ENCODE measurements at regions not wholly inside any gene's neighbourhood (a gene's known extent, or its start where the extent isn't known, plus 50 kb on each side); places are given as distances from the start of the nearest gene placed in this dataset.
"Not testable (repeated sequence)": the region's sequence is repeated elsewhere in the genome, so short reads cannot be mapped to it uniquely, and the experiment has no call there.

DNA sequence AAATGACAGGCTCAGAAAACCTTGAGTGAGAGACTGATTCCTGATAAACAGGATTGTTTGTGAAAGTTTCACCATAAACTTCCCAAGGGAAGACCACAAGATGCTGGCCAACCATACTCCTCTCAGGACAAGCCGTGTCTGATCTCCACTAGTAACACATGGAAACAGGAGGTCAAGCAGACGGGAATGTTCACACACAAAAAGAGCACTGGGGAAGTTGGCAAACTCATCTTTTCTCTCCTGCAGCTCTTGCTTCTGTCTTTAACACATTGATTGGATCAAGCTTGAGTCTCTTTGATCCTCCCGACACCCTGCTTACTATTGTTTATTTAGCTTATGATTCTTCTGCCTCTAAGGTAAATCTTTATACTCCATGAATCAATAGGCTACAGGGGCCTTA, 713.5 kb downstream of the PDCD6IP start:
- Histone ChIP-seq H4K91ac (ENCODE audit: low read depth, low read length) (no peak overlapping the region), H3K23ac (ENCODE audit: low read length) (no peak overlapping the region), H2AK5ac (ENCODE audit: low read length) (no peak overlapping the region), H4K8ac (ENCODE audit: low read depth, low read length) (no peak overlapping the region), H3K4me1 (ENCODE audit: control insufficient read depth in 1 of 2, insufficient read depth in 2 of 2, low read length in 2 of 2) (no peaks in the 10 kb centered on the region), H3K18ac (ENCODE audit: low read length) (no peak overlapping the region), H3K27me3 (ENCODE audit: insufficient read depth, low read length) (no peaks in the 10 kb centered on the region), H2BK5ac (ENCODE audit: low read depth, low read length, poor library complexity) (no peak overlapping the region), H3K9me3 (ENCODE audit: insufficient read depth, low read depth, low read length) (no peaks in the 10 kb centered on the region), H3K36me3 (ENCODE audit: control insufficient read depth in 1 of 2, insufficient read depth in 2 of 2, low read length in 2 of 2) (no peaks in the 10 kb centered on the region), H2BK12ac (ENCODE audit: low read length) (no peak overlapping the region), H4K12ac (ENCODE audit: low read depth, low read length) (no peak overlapping the region), H3K27ac (ENCODE audit: low read depth, low read length) (no peak overlapping the region), H2BK120ac (ENCODE audit: insufficient read depth, low read length, poor library complexity) (no peak overlapping the region), H2AFZ (ENCODE audit: insufficient read depth, low read length, poor library complexity) (no peak overlapping the region), H3K9ac (ENCODE audit: low read length) (no peak overlapping the region), H3K79me1 (ENCODE audit: low read length) (no peaks in the 10 kb centered on the region), H3K14ac (ENCODE audit: low read length) (no peak overlapping the region), H3K79me2 (ENCODE audit: control insufficient read depth, insufficient read depth, low read length, poor library complexity) (no peaks in the 10 kb centered on the region), H3K4ac (ENCODE audit: low read depth, low read length) (no peak overlapping the region), H3K4me3 (ENCODE audit: low read depth, low read length) (no peak overlapping the region), H3K4me2 (ENCODE audit: low read length) (no peak overlapping the region)
- no CpG with 5 or more reads among the region's 3 CpGs for WGBS (ENCODE audit: extremely low coverage, insufficient coverage, insufficient read length)
- no peak for DNase-seq

- H3K36me3 ChIP-seq (ENCODE audit: control insufficient read depth in 1 of 2, insufficient read depth in 2 of 2, low read length in 2 of 2); H2BK120ac ChIP-seq (ENCODE audit: insufficient read depth, low read length, poor library complexity); DNase-seq; H2AFZ ChIP-seq (ENCODE audit: insufficient read depth, low read length, poor library complexity); H3K79me2 ChIP-seq (ENCODE audit: control insufficient read depth, insufficient read depth, low read length, poor library complexity); H3K4me3 ChIP-seq (ENCODE audit: low read depth, low read length); H2BK5ac ChIP-seq (ENCODE audit: low read depth, low read length, poor library complexity); H3K4me2 ChIP-seq (ENCODE audit: low read length); H3K23ac ChIP-seq (ENCODE audit: low read length); H3K4ac ChIP-seq (ENCODE audit: low read depth, low read length); H4K91ac ChIP-seq (ENCODE audit: low read depth, low read length); H4K8ac ChIP-seq (ENCODE audit: low read depth, low read length); H3K27me3 ChIP-seq (ENCODE audit: insufficient read depth, low read length); H4K12ac ChIP-seq (ENCODE audit: low read depth, low read length); H3K14ac ChIP-seq (ENCODE audit: low read length); H2BK12ac ChIP-seq (ENCODE audit: low read length); H3K79me1 ChIP-seq (ENCODE audit: low read length); H3K9ac ChIP-seq (ENCODE audit: low read length); H3K4me1 ChIP-seq (ENCODE audit: control insufficient read depth in 1 of 2, insufficient read depth in 2 of 2, low read length in 2 of 2); H3K9me3 ChIP-seq (ENCODE audit: insufficient read depth, low read depth, low read length); H3K18ac ChIP-seq (ENCODE audit: low read length); H2AK5ac ChIP-seq (ENCODE audit: low read length); H3K27ac ChIP-seq (ENCODE audit: low read depth, low read length): not testable (repeated sequence)
- no CpG with 5 or more reads among the region's 2 CpGs for WGBS (ENCODE audit: extremely low coverage, insufficient coverage, insufficient read length)
Measured at GRCh38 chr3:34519008-34519407, 720.6 kb downstream of the PDCD6IP start.

GRCh38 chr3:34531156-34531555, 732.7 kb downstream of the PDCD6IP start:
- Histone ChIP-seq H4K12ac (ENCODE audit: low read depth, low read length) (no peak overlapping the region), H3K27ac (ENCODE audit: low read depth, low read length) (no peak overlapping the region), H4K8ac (ENCODE audit: low read depth, low read length) (no peak overlapping the region), H3K4me3 (ENCODE audit: low read depth, low read length) (no peak overlapping the region), H3K36me3 (ENCODE audit: control insufficient read depth in 1 of 2, insufficient read depth in 2 of 2, low read length in 2 of 2) (no peaks in the 10 kb centered on the region), H2BK120ac (ENCODE audit: insufficient read depth, low read length, poor library complexity) (no peak overlapping the region), H2AK5ac (ENCODE audit: low read length) (no peak overlapping the region), H3K4me2 (ENCODE audit: low read length) (no peak overlapping the region), H3K79me2 (ENCODE audit: control insufficient read depth, insufficient read depth, low read length, poor library complexity) (no peaks in the 10 kb centered on the region), H3K4me1 (ENCODE audit: control insufficient read depth in 1 of 2, insufficient read depth in 2 of 2, low read length in 2 of 2) (no peaks in the 10 kb centered on the region), H2AFZ (ENCODE audit: insufficient read depth, low read length, poor library complexity) (no peak overlapping the region), H3K9me3 (ENCODE audit: insufficient read depth, low read depth, low read length) (no peaks in the 10 kb centered on the region), H3K9ac (ENCODE audit: low read length) (no peak overlapping the region), H3K4ac (ENCODE audit: low read depth, low read length) (no peak overlapping the region), H2BK12ac (ENCODE audit: low read length) (no peak overlapping the region), H3K14ac (ENCODE audit: low read length) (no peak overlapping the region), H2BK5ac (ENCODE audit: low read depth, low read length, poor library complexity) (no peak overlapping the region), H3K27me3 (ENCODE audit: insufficient read depth, low read length) (no peaks in the 10 kb centered on the region), H4K91ac (ENCODE audit: low read depth, low read length) (no peak overlapping the region), H3K23ac (ENCODE audit: low read length) (no peak overlapping the region), H3K79me1 (ENCODE audit: low read length) (no peaks in the 10 kb centered on the region), H3K18ac (ENCODE audit: low read length) (no peak overlapping the region)
- DNase-seq = no peak
- no CpG with 5 or more reads among the region's 5 CpGs for WGBS (ENCODE audit: extremely low coverage, insufficient coverage, insufficient read length)

DNA sequence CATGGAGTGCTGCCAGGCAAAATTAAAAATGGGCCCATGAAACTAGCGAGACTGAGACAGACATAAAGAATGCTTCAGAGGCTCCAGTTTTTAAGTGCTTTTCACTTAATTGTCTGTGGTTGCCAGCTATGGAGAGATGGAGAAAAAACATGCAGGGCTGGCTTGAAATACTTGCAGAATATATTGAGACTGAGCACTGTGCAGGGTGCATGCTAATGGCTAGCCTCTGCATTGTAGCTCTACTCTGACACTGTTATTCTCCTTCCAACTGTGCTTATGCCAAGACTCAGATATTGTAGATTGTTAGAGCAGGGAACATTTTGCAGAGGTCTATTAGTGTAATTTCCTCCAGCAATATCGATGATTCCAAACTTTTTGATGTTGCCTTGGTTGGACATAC, 735.0 kb downstream of the PDCD6IP start:
- Histone ChIP-seq H2AFZ (ENCODE audit: insufficient read depth, low read length, poor library complexity) (no peak overlapping the region), H3K79me1 (ENCODE audit: low read length) (no peaks in the 10 kb centered on the region)

More for the DNA sequence above, 735.0 kb downstream of the PDCD6IP start:
- no peak overlapping the region for H2AK5ac ChIP-seq (ENCODE audit: low read length)
- no peak overlapping the region for H3K4me2 ChIP-seq (ENCODE audit: low read length)
- no peak for DNase-seq
- H4K12ac ChIP-seq (ENCODE audit: low read depth, low read length) = no peak overlapping the region
- no peak overlapping the region for H3K14ac ChIP-seq (ENCODE audit: low read length)
- H3K9me3 ChIP-seq (ENCODE audit: insufficient read depth, low read depth, low read length) = no peaks in the 10 kb centered on the region
- no peak overlapping the region for H4K91ac ChIP-seq (ENCODE audit: low read depth, low read length)
- H2BK5ac ChIP-seq (ENCODE audit: low read depth, low read length, poor library complexity) = no peak overlapping the region
- no peak overlapping the region for H3K18ac ChIP-seq (ENCODE audit: low read length)
- H3K4ac ChIP-seq (ENCODE audit: low read depth, low read length) = no peak overlapping the region
- H3K27ac ChIP-seq (ENCODE audit: low read depth, low read length) = no peak overlapping the region
- no CpG with 5 or more reads among the region's 2 CpGs for WGBS (ENCODE audit: extremely low coverage, insufficient coverage, insufficient read length)
- no peaks in the 10 kb centered on the region for H3K79me2 ChIP-seq (ENCODE audit: control insufficient read depth, insufficient read depth, low read length, poor library complexity)
- H3K9ac ChIP-seq (ENCODE audit: low read length) = no peak overlapping the region
- no peak overlapping the region for H2BK12ac ChIP-seq (ENCODE audit: low read length)
- no peaks in the 10 kb centered on the region for H3K36me3 ChIP-seq (ENCODE audit: control insufficient read depth in 1 of 2, insufficient read depth in 2 of 2, low read length in 2 of 2)
- H3K27me3 ChIP-seq (ENCODE audit: insufficient read depth, low read length) = no peaks in the 10 kb centered on the region
- no peak overlapping the region for H4K8ac ChIP-seq (ENCODE audit: low read depth, low read length)
- H2BK120ac ChIP-seq (ENCODE audit: insufficient read depth, low read length, poor library complexity) = no peak overlapping the region
- H3K4me1 ChIP-seq (ENCODE audit: control insufficient read depth in 1 of 2, insufficient read depth in 2 of 2, low read length in 2 of 2) = no peaks in the 10 kb centered on the region
- no peak overlapping the region for H3K4me3 ChIP-seq (ENCODE audit: low read depth, low read length)
- H3K23ac ChIP-seq (ENCODE audit: low read length) = no peak overlapping the region

Data from trophoblast cell (in vitro differentiated cells and primary cell).